Thoracic aorta (tissue), 2 donors: ENCODE measurements at regions not wholly inside any gene's neighbourhood (a gene's known extent, or its start where the extent isn't known, plus 50 kb on each side); places are given as distances from the start of the nearest gene placed in this dataset.

ENCODE experiments used
- ATAC-seq: fragments of 150-250 bp; one replicate; pipeline ENCODE4 v1.8.0; 2017; ENCODE audit warnings: low read depth; ENCODE audit not compliant: insufficient number of reproducible peaks, low FRiP score
- DNase-seq: peaks from one replicate; pipeline ENCODE4 v3.0.0-alpha.2; 2020; ENCODE audit warnings: low spot score
- H3K27ac ChIP-seq, 2 donors: fragments of 200-600 bp; sonication (generic); 1 replicate in 1 of 2; 2 replicates in 1 of 2; pipeline ENCODE4 v1.5.1; 2016; ENCODE audit warnings: mild to moderate bottlenecking in 2 of 2, moderate library complexity in 2 of 2
- H3K27me3 ChIP-seq: fragments of 200-600 bp; sonication (generic); replicated peaks from 2 replicates; pipeline ENCODE4 v1.6.0; 2016; ENCODE audit warnings: mild to moderate bottlenecking; ENCODE audit not compliant: insufficient read depth
- H3K36me3 ChIP-seq: fragments of 200-600 bp; sonication (generic); one replicate; pipeline ENCODE4 v1.5.1; 2016
- H3K4me1 ChIP-seq, 2 donors: fragments of 200-600 bp; sonication (generic); 1 replicate in 1 of 2; 2 replicates in 1 of 2; pipeline versions ENCODE4 v1.5.1 to v1.6.0; 2016; ENCODE audit warnings: low read depth in 2 of 2, mild to moderate bottlenecking in 1 of 2; ENCODE audit not compliant: control insufficient read depth in 1 of 2
- H3K4me3 ChIP-seq: fragments of 200-600 bp; sonication (generic); 2 replicates; pipeline ENCODE4 v1.5.1; 2016; ENCODE audit warnings: mild to moderate bottlenecking
- H3K9me3 ChIP-seq: fragments of 200-600 bp; sonication (generic); 2 replicates; pipeline ENCODE4 v1.5.1; 2016
- TF ChIP-seq, protein P1 (sequence below): fragments of 200-600 bp; sonication (generic); IDR thresholded peaks from one replicate; pipeline ENCODE4 v1.5.1; 2019; ENCODE audit warnings: antibody characterized with exemption

DNA sequence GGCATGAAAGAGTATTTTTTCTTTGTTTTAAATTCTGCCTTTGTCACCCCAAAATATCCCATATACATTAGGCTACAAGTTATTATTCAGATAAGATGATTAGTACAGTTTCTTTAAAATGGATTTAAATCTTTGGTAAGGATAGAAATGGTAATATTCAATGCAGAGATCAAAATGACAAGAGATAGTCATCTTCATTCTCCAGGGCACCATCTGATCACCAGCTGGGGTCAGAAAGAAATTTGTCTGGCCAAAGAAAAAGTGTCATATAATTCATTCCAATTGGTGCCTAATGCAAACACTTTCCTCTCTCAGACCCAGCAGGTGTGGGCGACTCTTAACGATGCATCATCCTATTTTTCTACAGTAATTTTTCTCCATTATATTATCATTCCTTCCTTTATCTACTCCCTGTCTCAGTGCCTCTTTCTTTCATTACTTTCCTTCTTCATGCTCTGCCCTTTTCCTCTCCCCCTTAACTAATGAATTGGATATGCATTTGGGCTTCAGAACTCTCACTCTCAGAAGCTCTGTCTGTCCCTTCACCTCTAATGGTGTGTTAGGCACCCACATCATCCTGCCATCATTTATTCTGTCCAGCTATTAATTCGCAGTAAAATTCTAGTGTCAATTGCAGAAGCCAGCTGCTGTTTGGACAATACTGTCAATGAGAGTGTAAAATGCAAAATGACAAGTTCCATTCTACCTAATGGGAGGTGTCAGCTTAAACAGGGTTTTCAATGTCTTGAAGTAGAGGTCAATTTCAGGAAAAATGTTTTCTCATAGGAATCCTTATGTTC lies 570.5 kb downstream of the TDRD15 start:
- no peak for ATAC-seq
- H3K9me3 ChIP-seq, result no peaks in the 10 kb centered on the region

DNA sequence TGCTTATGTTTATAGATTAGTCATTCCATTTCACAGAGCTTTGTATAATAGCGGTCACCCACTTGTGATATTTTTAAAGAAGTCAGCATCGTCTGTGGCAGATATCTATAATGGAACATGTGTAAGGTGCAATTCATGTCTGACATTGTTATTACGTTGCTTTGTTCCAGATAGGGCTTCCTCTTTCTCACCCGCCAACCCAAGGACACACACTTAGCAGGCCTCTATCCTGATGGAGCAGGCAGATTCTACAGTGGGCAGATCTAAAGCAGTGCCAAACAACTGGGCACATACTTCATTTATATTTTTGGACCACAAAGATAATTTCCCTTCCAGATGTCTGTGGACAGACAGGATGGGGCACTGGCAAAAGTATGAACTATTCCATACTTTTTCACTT lies 573.1 kb downstream of the TDRD15 start:
- H3K27me3 ChIP-seq, result no peaks in the 10 kb centered on the region
- no peaks in the 10 kb centered on the region for H3K9me3 ChIP-seq
- no peak overlapping the region for H3K4me3 ChIP-seq
- no peak for ATAC-seq
- no peak overlapping the region for H3K27ac ChIP-seq
- TF ChIP-seq, protein P1, sequence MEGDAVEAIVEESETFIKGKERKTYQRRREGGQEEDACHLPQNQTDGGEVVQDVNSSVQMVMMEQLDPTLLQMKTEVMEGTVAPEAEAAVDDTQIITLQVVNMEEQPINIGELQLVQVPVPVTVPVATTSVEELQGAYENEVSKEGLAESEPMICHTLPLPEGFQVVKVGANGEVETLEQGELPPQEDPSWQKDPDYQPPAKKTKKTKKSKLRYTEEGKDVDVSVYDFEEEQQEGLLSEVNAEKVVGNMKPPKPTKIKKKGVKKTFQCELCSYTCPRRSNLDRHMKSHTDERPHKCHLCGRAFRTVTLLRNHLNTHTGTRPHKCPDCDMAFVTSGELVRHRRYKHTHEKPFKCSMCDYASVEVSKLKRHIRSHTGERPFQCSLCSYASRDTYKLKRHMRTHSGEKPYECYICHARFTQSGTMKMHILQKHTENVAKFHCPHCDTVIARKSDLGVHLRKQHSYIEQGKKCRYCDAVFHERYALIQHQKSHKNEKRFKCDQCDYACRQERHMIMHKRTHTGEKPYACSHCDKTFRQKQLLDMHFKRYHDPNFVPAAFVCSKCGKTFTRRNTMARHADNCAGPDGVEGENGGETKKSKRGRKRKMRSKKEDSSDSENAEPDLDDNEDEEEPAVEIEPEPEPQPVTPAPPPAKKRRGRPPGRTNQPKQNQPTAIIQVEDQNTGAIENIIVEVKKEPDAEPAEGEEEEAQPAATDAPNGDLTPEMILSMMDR, result no peak
- DNase-seq, result no peak
- H3K4me1 ChIP-seq, result no peaks in the 10 kb centered on the region
- H3K36me3 ChIP-seq, result no peaks in the 10 kb centered on the region

More for the DNA sequence above, 570.5 kb downstream of the TDRD15 start:
- H3K36me3 ChIP-seq, result no peaks in the 10 kb centered on the region
- no peak for DNase-seq
- H3K4me3 ChIP-seq, result no peak overlapping the region
- no peaks in the 10 kb centered on the region for H3K27me3 ChIP-seq
- H3K27ac ChIP-seq, result no peak overlapping the region
- no peaks in the 10 kb centered on the region for H3K4me1 ChIP-seq
- TF ChIP-seq, protein P1, result no peak

DNA sequence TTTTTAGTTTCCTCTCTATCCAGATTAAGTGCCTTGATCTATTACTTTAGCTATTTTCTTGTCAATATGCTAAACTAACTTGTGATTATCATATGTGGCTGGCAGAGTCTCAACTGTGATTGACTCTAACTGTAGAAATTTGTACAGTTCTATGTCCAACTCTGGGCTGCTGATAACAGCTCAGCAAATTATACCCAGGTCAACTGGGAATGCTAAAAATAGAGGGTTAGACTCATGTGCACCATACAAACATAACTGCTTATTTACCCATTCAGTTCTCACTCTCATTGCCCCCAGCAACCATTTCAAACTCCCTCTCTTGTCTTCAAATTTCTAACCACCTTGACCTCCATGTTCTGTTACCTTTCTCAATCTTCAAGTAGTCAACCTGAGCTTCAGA lies 576.9 kb downstream of the TDRD15 start:
- no peak overlapping the region for H3K4me3 ChIP-seq
- TF ChIP-seq, protein P1, result no peak
- DNase-seq (no peak), ATAC-seq (no peak)
- no peak overlapping the region for H3K27ac ChIP-seq
- no peaks in the 10 kb centered on the region for H3K9me3 ChIP-seq
- H3K4me1 ChIP-seq, result peaks cover 0 to 7% of the 10 kb centered on the region in 2 donors
- no peaks in the 10 kb centered on the region for H3K36me3 ChIP-seq
- no peaks in the 10 kb centered on the region for H3K27me3 ChIP-seq

DNA sequence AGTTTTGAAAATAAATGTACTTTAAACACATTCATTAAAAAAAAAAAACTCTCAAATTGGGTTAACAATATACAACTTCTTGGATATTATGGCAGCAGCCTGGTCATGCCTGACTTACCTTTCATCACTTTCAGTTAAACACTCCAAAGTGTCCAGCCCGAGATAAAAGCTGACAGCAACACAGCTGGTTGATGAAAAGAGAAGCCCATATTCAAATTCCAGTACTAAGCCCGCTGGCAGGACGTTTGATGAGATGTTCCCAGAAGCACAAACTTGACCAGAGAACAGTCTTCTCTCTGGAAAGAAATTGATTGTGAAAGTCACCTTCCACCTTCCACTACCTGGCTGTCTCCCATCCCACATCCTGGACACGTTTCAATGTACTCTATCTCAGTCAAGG lies 586.3 kb downstream of the TDRD15 start:
- ATAC-seq (no peak), DNase-seq (no peak)
- Histone ChIP-seq H3K4me3 (no peak overlapping the region), H3K27me3 (no peaks in the 10 kb centered on the region), H3K36me3 (no peaks in the 10 kb centered on the region), H3K27ac (no peak overlapping the region), H3K9me3 (no peaks in the 10 kb centered on the region), H3K4me1 (no peaks in the 10 kb centered on the region)
- TF ChIP-seq, protein P1, result no peak

DNA sequence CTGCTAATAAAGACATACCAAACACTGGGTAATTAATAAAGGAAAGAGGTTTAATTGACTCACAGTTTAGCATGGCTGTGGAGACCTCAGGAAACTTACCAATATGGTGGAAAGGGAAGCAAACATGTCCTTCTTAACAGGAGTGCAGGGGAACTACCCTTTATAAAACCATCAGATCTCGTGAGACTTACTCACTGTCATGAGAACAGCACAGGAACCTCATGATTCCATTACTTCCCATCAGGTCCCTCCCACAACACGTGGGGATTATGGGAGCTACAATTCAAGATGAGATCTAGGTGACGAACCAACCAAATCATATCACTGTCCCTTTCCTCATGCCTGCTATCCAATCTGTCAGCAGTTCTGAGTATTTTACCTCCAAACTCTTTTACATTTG lies 586.7 kb downstream of the TDRD15 start:
- Histone ChIP-seq H3K4me3 (no peak overlapping the region), H3K27ac (no peak overlapping the region), H3K27me3 (no peaks in the 10 kb centered on the region), H3K4me1 (no peaks in the 10 kb centered on the region), H3K9me3 (no peaks in the 10 kb centered on the region), H3K36me3 (no peaks in the 10 kb centered on the region)
- DNase-seq (no peak), ATAC-seq (no peak)
- TF ChIP-seq, protein P1, result no peak
